ENCODE measurements at regions not wholly inside any gene's neighbourhood (a gene's known extent, or its start where the extent isn't known, plus 50 kb on each side); places are given as distances from the start of the nearest gene placed in this dataset.

DNA sequence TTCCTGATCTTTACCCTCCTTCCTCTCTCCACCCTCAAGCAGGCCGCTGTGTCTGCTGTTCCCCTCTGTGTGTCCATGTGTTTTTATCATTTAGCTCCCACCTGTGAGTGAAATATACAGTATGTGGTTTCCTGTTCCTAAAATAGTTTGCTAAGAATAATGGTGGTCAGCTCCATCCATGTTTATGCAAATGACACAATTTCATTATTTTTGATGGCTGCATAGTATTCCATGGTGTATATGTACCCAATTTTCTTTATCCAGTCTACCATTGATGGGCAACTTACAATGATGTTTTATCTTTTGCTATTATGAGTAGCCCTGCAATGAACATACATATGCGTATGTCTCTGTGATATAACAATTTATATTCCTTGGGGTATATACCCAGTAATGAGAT, 133.4 kb upstream of the RGS18 start:
- no peak for ATAC-seq

DNA sequence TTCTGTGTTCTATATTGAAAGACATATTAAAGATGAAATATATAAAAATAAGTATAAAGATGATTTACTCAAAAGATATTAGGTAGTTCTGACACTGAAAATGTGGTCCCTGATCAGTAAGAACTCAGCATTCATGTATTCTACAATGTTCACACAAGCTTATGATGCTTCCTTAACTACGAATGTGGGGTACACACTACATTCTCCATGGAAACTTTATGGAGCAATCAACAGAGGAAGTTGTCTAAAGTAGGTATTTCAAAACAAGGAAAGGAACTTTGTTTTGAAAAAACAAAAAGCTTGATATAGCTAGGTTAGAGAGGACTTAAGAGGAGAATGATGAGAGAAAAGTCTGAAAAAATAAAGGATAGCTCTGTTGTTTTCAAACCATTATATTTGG, 119.7 kb upstream of the RGS18 start:
- TF ChIP-seq, protein P1, sequence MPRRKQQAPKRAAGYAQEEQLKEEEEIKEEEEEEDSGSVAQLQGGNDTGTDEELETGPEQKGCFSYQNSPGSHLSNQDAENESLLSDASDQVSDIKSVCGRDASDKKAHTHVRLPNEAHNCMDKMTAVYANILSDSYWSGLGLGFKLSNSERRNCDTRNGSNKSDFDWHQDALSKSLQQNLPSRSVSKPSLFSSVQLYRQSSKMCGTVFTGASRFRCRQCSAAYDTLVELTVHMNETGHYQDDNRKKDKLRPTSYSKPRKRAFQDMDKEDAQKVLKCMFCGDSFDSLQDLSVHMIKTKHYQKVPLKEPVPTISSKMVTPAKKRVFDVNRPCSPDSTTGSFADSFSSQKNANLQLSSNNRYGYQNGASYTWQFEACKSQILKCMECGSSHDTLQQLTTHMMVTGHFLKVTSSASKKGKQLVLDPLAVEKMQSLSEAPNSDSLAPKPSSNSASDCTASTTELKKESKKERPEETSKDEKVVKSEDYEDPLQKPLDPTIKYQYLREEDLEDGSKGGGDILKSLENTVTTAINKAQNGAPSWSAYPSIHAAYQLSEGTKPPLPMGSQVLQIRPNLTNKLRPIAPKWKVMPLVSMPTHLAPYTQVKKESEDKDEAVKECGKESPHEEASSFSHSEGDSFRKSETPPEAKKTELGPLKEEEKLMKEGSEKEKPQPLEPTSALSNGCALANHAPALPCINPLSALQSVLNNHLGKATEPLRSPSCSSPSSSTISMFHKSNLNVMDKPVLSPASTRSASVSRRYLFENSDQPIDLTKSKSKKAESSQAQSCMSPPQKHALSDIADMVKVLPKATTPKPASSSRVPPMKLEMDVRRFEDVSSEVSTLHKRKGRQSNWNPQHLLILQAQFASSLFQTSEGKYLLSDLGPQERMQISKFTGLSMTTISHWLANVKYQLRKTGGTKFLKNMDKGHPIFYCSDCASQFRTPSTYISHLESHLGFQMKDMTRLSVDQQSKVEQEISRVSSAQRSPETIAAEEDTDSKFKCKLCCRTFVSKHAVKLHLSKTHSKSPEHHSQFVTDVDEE (CRISPR knock-in tag; IDR thresholded peaks at IDR 0.05), result no peak
- no peak for ATAC-seq

More for the DNA sequence above, 133.4 kb upstream of the RGS18 start:
- TF ChIP-seq PPARA (CRISPR knock-in tag; IDR thresholded peaks at IDR 0.05; ENCODE audit: borderline replicate concordance) (no peak), SNAI2 (CRISPR knock-in tag; IDR thresholded peaks at IDR 0.05) (no peak), ZNF565 (CRISPR knock-in tag; conservative IDR thresholded peaks at IDR 0.05; ENCODE audit: low read depth) (no peak), ZNF70 (CRISPR knock-in tag; IDR thresholded peaks at IDR 0.05) (no peak), ISL1 (CRISPR knock-in tag; IDR thresholded peaks at IDR 0.05) (no peak), ZFP3 (CRISPR knock-in tag; IDR thresholded peaks at IDR 0.05) (no peak), TOX (CRISPR knock-in tag; IDR thresholded peaks at IDR 0.05; ENCODE audit: borderline replicate concordance) (no peak), RARB (CRISPR knock-in tag; IDR thresholded peaks at IDR 0.05) (no peak), OSR1 (CRISPR knock-in tag; IDR thresholded peaks at IDR 0.05) (no peak), BACH2 (CRISPR knock-in tag; IDR thresholded peaks at IDR 0.05; ENCODE audit: borderline replicate concordance) (no peak), ZC3H10 (CRISPR knock-in tag; IDR thresholded peaks at IDR 0.05) (no peak), ARNTL (CRISPR knock-in tag; IDR thresholded peaks at IDR 0.05; ENCODE audit: borderline replicate concordance, low read depth) (no peak)
- TF ChIP-seq, protein P2, sequence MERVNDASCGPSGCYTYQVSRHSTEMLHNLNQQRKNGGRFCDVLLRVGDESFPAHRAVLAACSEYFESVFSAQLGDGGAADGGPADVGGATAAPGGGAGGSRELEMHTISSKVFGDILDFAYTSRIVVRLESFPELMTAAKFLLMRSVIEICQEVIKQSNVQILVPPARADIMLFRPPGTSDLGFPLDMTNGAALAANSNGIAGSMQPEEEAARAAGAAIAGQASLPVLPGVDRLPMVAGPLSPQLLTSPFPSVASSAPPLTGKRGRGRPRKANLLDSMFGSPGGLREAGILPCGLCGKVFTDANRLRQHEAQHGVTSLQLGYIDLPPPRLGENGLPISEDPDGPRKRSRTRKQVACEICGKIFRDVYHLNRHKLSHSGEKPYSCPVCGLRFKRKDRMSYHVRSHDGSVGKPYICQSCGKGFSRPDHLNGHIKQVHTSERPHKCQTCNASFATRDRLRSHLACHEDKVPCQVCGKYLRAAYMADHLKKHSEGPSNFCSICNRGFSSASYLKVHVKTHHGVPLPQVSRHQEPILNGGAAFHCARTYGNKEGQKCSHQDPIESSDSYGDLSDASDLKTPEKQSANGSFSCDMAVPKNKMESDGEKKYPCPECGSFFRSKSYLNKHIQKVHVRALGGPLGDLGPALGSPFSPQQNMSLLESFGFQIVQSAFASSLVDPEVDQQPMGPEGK (CRISPR knock-in tag; IDR thresholded peaks at IDR 0.05; ENCODE audit: borderline replicate concordance), result no peak

DNA sequence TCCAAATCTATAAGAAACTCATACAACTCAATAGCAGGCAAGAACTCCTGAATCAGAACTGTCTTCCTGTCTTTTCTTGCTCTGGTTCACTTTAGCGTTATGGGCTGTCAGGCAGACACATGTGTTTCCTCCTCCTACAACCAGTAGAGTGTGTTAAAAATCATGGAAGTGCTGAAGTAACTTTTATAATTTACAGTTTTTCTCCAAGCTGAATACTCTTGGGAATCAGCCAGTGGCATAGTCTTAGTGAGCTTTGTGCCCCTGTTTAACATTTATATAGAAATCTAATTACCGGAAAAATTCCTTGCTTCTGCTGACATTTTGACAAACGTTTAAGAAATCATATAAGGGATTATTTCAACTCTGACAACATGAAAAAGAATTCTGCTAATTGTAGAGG, 113.1 kb upstream of the RGS18 start:
- ATAC-seq, result no peak
- TF ChIP-seq GLIS3 (CRISPR knock-in tag; IDR thresholded peaks at IDR 0.05) (no peak), ZNF70 (CRISPR knock-in tag; IDR thresholded peaks at IDR 0.05) (no peak), TOX (CRISPR knock-in tag; IDR thresholded peaks at IDR 0.05; ENCODE audit: borderline replicate concordance) (no peak), ARNTL (CRISPR knock-in tag; IDR thresholded peaks at IDR 0.05; ENCODE audit: borderline replicate concordance, low read depth) (no peak), CSDC2 (CRISPR knock-in tag; IDR thresholded peaks at IDR 0.05) (no peak), BACH2 (CRISPR knock-in tag; IDR thresholded peaks at IDR 0.05; ENCODE audit: borderline replicate concordance) (no peak), ZNF8 (CRISPR knock-in tag; IDR thresholded peaks at IDR 0.05) (no peak), ZNF565 (CRISPR knock-in tag; conservative IDR thresholded peaks at IDR 0.05; ENCODE audit: low read depth) (no peak), TCF4 (CRISPR knock-in tag; IDR thresholded peaks at IDR 0.05; ENCODE audit: borderline replicate concordance) (no peak)
- TF ChIP-seq, protein P3, sequence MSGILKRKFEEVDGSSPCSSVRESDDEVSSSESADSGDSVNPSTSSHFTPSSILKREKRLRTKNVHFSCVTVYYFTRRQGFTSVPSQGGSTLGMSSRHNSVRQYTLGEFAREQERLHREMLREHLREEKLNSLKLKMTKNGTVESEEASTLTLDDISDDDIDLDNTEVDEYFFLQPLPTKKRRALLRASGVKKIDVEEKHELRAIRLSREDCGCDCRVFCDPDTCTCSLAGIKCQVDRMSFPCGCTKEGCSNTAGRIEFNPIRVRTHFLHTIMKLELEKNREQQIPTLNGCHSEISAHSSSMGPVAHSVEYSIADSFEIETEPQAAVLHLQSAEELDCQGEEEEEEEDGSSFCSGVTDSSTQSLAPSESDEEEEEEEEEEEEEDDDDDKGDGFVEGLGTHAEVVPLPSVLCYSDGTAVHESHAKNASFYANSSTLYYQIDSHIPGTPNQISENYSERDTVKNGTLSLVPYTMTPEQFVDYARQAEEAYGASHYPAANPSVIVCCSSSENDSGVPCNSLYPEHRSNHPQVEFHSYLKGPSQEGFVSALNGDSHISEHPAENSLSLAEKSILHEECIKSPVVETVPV (CRISPR knock-in tag; IDR thresholded peaks at IDR 0.05), result no peak
- TF ChIP-seq, protein P4, sequence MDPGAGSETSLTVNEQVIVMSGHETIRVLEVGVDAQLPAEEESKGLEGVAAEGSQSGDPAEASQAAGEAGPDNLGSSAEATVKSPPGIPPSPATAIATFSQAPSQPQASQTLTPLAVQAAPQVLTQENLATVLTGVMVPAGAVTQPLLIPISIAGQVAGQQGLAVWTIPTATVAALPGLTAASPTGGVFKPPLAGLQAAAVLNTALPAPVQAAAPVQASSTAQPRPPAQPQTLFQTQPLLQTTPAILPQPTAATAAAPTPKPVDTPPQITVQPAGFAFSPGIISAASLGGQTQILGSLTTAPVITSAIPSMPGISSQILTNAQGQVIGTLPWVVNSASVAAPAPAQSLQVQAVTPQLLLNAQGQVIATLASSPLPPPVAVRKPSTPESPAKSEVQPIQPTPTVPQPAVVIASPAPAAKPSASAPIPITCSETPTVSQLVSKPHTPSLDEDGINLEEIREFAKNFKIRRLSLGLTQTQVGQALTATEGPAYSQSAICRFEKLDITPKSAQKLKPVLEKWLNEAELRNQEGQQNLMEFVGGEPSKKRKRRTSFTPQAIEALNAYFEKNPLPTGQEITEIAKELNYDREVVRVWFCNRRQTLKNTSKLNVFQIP (CRISPR knock-in tag; IDR thresholded peaks at IDR 0.05; ENCODE audit: borderline replicate concordance, low read depth), result no peak
- TF ChIP-seq, protein P1 (CRISPR knock-in tag; IDR thresholded peaks at IDR 0.05), result no peak
- TF ChIP-seq, protein P5, sequence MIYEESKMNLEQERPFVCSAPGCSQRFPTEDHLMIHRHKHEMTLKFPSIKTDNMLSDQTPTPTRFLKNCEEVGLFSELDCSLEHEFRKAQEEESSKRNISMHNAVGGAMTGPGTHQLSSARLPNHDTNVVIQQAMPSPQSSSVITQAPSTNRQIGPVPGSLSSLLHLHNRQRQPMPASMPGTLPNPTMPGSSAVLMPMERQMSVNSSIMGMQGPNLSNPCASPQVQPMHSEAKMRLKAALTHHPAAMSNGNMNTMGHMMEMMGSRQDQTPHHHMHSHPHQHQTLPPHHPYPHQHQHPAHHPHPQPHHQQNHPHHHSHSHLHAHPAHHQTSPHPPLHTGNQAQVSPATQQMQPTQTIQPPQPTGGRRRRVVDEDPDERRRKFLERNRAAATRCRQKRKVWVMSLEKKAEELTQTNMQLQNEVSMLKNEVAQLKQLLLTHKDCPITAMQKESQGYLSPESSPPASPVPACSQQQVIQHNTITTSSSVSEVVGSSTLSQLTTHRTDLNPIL (CRISPR knock-in tag; IDR thresholded peaks at IDR 0.05; ENCODE audit: low read depth), result no peak
- TF ChIP-seq, protein P2 (CRISPR knock-in tag; IDR thresholded peaks at IDR 0.05; ENCODE audit: borderline replicate concordance), result no peak

Data from SK-N-SH treated with all-trans-retinoic acid at 6 μM for 48 hours (cell line).